GM21526 (cell line): ENCODE measurements at regions not wholly inside any gene's neighbourhood (a gene's known extent, or its start where the extent isn't known, plus 50 kb on each side); places are given as distances from the start of the nearest gene placed in this dataset.
"Not testable (repeated sequence)": the region's sequence is repeated elsewhere in the genome, so short reads cannot be mapped to it uniquely, and the experiment has no call there.

Experiments
- ATAC-seq: cut with Tn5 transposase; IDR thresholded peaks from one replicate; pipeline ENCODE4 v1.9.1; 2021; ENCODE audit warnings: moderate library complexity; ENCODE audit not compliant: unreplicated experiment, low FRiP score

DNA sequence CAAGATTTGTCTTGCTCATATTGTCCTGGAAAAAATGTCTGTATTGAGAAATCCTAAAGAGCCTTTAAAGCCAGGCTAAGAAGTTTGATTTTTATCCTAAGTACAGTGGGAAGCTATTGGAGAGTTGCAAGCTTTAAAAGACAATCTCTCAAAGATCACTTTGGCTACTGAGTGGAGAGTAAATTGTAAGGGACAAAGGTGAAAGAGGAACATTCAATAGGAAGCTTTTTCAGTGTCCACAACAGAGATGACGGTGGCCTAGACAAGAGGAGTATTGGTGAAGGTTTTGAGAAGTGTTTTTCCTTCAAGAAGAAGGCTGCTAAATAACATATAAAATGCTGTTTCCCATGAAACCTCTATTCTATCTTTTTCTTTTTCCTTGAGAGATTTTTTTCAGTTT, 249.5 kb upstream of the IL12A start:
- ATAC-seq = no peak

DNA sequence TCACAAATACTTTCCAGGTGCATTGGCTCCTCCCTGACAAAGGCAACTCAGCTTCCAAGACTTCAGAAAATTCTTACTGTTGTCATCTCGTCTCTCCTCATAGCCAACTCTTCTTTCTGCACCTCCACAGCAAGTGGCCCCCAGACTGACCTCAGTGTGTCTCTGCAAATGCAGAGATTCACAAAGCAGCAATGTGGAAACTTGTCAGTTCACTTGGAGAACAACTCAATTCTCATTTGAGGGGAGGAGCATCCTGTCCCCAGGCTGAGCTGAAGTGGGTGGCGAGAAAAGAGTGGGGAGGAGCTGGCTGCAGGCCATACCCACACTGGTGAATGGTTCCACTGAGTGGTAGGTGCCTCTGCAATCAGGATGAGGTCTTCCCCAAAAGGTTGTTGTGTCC, 248.7 kb upstream of the IL12A start:
- ATAC-seq = no peak

DNA sequence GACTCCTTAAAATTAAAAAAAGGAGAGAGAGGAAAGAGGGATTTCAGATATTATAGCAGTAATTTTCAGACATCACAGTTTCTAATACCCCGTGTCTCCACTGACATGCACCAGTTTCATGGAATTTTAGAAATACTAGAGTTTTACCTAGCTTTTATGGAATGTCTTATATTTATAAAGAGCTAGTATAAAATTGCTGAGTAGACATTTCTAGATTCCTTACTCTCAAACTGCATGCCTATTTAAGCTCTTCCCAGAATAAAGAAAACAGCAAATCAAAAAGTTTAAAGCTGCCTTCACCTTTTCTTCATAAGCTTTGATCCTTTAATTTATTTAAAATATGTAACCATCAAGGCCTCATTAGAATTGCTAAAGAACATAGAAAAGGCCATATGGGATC, 247.4 kb upstream of the IL12A start:
- no peak for ATAC-seq

DNA sequence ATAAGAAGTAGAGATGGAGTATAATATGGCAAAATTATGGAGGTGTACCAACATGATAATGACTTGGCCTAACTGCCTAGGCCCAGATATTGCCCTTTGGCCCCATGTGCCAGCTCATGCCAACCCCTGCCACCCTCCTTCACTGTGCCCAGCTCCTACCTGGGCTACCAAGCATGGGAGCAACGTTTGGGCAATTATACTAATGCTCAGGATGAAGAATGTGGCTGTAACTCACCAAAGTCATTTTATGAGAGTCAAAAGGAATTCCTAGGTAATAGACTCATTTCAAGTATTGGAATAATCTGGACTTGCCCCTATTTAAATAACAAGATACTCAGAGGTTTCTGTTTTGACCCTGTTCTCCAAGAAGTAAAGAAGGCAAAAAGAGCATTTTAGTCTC, 240.2 kb upstream of the IL12A start:
- no peak for ATAC-seq

DNA sequence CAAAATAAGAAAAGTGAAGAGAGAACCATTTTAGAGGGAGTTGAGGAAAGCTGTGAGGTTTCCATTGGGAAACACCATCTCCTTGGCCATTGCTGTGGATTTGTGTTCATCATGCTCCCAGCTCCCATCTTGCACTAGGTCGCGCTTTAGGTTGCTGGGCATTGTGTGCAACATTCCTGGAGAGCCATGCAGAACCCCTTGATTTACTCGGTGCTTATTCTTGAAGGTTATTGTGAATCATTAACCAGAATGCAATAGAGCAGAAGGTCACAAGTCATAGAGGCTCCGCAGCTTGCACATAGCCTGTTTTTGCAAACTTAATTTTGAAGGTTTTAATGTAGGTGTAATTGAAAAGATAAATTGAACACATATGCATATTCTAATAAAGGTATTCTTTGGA, 239.2 kb upstream of the IL12A start:
- no peak for ATAC-seq

DNA sequence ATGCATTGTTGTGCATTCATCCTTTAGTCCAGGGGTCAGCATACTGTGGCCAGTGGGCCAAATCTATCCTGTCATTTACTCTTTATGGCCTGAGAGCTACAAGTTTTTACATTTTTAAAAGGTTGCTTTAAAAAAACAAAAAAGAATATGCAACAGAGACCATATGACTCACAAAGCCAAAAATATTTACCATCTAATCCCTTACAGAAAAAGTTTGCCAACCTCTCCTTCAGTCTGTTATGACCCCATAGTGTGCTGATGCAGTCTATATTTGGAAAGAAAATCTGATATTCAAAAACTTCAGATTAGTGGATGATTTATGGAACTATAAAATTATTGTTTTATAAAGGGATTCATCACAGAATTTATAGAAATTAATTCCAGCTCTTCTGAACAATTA, 237.5 kb upstream of the IL12A start:
- ATAC-seq = no peak

DNA sequence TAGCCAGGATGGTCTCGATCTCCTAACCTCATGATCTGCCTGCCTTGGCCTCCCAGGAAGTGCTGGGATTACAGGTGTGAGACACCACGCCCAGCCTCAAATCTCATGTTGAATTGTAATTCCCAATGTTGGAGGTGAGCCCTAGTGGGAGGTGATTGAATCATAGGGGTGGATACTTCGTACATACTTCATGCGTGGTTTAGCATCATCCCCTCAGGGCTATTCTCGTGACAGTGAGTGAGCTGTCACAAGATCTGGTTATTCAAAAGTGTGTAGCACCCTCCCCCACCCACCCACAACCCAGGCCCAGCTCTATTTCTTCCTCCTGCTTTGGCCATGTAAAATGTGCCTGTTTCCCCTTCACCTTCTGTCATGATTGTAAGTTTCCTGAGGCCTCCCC, 236.9 kb upstream of the IL12A start:
- ATAC-seq = no peak

DNA sequence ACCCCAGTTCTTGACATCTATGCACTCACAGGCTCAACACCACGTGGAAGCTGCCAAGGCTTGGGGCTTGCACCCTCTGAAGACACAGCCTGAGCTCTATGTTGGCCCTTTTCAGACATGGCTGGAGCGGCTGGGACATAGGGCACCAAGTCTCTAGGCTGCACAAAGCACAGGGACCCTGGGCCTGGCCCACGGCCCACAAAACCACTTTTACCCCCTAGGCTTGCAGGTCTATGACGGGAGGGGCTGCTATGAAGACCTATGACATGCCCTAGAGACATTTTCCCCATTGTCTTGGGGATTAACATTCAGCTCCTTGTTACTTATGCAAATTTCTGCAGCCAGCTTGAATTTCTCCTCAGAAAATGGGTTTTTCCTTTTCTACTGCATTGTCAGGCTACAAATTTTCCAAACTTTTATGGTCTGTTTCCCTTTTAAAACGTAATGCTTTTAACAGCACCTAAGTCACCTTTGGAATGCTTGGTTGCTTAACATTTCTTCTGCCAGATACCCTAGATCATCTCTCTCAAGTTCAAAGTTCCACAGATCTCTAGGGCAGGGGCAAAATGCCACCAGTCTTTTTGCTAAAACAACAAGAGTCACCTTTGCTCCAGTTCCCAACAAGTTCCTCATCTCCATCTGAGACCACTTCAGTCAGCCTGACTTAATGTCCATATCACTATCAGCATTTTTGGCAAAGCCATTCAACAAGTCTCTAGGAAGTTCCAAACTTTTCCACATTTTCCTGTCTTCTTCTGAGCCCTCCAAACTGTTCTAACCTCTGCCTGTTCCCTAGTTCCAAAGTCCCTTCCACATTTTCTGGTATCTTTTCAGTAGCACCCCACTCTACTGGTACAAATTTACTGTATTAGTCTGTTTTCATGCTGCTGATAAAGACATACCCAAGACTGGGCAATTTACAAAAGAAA, 232.1 kb upstream of the IL12A start:
- ATAC-seq = not testable (repeated sequence)

DNA sequence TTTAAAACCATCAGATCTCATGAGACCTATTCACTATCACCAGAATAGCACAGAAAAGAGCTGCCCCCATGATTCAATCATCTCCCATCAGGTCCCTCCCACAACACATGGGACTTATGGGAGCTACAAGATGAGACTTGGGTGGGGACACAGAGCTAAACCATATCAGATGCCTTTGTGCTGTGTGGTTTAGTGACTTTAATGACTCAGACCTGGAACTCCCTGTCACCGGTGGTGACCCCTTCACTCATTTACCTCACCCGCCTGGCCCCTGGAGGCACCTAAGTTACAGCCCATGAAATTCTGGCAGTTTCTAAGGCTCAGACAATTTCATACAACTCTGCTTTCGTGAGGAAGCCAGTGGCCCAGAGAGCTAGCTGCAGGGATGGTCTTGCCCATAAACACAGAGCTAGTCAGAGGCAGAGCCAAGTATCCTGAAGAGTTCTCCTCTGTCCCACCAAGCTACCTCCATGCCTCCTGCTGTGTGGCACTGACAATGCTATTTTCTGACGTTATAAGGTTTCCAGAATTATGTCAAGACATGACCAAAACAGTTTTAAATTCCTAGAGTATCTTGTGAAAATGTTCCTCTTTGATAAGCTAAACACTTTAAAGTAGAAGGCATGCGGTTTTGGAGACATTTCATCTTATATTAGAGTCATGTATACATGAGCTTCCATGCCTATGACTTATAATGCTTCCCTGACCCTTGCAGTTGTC, 231.1 kb upstream of the IL12A start:
- no peak for ATAC-seq

DNA sequence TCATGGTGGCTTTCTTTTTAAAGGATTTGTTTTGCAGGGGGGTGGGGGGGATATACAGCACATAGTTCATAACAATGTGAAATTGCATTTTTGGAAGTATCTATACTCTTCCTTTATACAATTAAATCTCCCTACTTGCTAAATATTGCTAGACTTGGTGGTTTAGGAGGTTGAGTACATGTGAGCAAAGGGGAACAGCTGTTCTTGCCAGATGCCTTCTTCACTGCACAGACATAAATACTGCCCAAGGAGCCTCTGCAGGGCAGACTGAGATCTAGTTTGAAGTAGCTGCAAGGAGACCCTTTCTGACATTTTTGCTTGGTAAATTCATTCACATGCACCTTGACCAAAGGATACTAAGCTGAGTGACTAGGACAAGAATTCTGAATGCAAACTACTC, 228.6 kb upstream of the IL12A start:
- ATAC-seq = no peak

DNA sequence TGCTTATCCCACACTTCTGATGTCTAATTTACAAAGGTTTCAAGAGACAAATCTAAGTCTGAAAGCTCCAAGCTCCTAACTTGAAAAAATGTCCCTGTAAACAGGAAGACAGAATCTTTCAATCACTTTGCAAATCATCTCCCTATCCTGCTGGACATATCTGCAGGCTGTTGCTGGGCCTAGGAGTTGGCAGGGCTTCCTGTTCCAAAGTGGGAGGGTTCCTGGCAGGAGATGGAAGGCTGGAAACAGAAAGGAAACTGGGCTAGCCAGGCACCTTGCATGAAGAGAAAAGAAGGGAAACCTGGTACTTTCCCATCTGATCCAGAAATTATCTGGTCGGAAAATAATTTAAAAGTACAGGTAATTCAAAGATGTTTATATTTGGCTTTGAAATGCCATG, 227.3 kb upstream of the IL12A start:
- ATAC-seq = no peak

DNA sequence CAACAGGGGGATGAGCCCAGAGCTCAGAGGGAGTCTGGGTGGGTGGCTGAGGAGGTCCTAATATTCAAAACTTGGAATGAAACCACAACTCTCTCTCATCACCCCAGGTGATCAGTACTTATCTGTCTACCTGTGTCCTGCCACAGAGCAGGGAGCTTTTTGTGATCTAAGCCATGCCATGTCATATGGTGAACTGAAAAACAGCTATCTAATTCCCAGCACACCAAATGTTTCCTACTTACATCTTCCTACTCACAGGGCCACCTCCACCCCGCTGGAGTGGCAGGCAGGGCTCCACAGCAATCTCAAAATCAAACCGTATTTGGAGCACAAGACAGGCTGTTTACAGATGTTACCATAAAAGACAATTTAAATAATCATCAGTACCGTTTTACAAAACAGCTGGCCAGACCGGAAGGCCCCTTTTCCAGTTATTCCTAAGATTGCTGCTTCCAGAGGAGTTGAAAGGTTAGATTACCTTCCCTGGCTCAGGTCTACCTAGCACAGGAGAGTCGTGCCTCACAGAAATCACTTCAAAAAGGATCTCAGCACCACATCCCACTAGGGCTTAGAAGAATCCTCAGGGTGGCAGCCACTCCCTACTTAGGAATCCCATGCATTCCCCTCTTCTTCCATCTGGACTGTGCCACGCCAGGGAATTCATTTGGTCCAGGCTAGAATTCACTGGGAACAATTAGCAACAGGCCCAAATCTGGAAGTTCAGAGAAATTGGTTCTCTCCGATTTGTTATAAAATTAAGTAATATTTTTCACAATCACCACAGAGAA, 226.6 kb upstream of the IL12A start:
- ATAC-seq = no peak

DNA sequence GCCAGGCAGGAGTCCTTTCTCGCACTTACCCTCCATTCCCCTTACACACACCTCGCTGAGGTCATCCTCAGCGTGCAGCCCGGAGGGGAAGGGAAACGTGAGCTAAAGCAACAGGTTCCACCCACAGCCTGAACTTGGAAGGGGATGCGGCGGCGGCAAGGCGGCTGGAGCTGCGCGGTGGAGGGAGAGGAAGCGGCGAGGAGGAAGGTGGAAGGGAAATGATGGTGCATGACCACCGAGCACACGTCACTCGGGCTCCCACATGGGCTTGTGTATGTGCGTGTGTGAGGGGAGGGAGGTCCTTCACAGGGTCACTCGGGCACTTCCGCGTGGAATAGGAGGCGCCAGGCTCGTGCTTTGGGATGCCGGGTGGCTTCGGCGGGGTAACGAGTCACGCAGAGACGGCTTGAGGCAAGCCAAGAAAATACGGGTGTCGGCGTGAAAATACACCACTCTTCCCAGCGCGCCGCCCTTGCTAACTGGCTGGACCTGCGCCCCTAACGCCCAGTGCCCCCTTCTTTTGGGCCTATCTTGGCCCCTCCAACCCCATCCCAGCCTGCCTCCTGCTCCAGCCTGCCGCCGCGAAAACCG, 225.5 kb upstream of the IL12A start:
- peak; percentile 28 for ATAC-seq

DNA sequence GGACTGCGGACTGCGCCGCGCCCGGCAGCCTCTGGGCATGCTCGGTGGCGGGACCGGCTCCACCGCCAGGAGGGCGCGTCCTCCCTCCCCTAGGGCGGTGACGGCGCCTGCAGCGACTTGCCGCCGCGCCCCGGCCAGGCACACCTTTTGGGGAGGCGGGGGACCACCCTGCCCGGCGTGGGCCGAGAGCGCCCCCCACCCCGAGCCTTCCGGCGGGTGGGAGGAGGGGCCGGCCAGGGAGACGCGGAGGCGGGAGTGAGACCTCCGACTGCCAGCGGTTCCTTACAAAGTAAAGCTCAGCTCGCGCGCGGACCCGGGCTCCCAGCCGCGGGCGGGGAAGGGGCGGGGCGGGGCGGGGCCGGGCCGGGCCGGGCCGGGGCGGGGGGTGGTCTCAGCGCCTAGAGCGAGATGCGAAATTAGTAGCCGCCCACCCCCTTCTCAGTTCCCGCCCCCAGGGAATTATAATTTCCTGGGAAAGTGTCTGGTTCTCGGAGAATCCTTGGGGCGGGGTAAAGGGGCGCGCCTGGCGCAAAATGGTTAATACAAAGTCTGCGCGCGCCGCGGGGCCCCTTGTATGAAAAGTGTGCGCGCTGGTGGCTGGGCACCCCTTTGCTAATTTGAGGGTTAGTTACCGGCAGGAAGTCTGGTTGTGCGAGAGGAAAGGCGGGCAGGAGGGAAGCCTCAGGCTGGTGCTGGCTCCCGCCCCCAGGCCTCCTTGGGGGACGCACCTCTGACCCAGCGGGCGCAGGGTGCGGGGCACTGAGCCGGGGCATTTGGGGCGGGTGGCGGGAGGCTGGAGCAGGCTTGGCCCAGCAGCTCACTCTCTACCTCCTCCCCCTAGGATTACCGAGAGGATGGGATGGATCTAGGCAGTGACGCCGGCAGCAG, 224.8 kb upstream of the IL12A start:
- ATAC-seq = peak; percentile 63

DNA sequence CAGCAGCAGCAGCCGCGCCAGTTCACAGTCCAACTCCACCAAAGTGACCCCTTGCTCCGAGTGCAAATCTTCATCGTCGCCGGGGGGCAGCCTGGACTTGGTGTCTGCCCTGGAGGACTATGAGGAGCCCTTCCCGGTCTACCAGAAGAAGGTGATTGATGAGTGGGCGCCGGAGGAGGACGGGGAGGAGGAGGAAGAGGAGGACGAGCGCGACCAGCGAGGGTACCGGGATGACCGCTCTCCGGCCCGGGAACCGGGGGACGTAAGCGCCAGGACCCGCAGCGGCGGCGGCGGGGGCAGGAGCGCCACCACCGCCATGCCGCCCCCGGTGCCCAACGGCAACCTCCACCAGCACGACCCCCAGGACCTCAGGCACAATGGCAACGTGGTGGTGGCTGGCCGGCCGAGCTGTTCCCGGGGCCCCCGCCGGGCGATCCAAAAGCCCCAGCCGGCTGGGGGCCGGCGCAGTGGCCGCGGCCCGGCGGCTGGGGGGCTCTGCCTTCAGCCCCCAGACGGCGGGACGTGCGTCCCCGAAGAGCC, 224.1 kb upstream of the IL12A start:
- no peak for ATAC-seq

DNA sequence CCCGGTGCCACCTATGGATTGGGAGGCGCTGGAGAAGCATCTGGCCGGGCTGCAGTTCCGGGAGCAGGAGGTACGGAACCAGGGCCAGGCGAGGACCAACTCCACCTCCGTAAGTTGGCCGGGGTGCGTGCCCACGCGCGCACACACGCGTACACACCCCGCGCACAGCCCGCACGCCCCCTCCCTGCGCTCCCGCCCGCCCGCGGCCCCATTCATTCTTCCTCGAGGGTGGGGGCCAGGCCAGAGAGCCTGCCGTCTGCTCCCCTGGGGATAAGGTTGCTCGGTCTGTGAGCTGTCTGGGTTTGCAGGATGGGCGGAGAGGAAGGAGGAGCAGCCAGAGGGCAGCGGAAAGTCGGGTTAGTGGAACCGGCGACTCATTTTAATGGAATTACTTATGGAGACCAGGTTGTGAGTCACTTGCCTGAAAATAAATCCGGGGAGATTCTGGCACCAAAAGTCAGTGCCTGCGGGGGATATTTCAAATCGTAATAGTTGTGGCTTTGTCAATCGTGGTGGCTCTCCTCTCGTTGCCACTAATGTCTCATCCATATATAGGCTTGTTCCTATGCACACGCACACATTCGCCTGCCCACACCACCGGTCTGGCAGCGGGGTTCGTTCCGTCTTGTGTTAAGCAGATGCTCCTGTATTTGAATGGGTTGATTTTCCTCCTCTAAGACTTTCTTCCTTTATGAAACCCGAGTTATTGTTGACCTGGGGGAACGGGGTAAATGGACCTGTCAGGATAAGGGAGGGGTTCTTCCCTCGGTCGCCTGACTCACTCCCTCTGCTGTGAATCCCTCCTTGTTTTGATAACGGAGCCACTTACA, 223.4 kb upstream of the IL12A start:
- no peak for ATAC-seq

DNA sequence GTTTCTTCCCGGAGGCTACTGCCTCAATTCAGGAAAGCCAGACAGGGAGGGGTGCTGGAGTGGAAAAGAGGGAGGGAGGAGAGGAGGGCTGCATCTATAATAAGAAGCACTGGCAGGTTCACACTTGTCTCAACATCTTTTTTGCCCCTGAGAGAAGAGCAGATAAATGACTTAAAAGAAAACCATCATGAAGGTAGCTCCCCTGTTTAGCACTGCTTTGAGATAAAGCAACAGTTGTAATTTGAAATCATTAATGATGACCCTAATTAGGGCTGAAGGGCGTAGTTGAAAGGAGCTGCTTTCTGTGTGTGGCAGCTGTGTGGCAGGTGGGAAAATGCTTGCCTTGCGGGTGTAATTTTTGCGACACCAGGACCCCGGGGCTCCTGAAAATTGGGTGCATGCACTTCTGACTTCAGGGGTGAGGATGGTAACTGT, 222.8 kb upstream of the IL12A start:
- ATAC-seq = no peak

DNA sequence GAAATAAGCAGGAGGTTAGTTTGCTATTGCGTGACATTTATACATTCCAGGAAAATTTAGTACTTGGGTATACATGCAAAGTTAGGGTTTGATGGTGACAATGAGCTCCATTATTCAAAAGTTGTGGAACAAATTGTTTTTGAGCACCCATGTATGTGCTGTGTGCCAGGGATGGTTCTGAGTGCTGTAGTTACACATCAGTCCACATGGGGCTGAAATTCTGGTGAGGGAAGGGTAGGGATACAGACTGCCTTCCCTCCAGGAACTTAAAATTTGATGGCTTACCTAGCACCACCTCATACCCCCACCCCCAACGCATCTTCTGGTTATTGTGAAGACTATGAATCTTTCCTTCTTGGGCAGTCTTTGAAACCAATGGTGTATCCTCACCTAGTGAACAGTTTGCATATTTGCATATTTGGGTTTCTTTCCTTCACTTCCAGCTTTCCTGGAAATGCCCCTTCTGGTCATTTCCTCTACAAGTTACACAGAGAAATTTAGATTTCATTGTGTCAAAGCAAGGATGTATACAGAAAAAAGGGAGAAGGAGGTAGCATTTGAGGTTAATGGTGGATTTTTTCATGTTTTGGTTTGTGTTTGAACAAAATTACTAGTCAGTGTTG, 222.0 kb upstream of the IL12A start:
- ATAC-seq = no peak
